ENCODE measurements at regions not wholly inside any gene's neighbourhood (a gene's known extent, or its start where the extent isn't known, plus 50 kb on each side); places are given as distances from the start of the nearest gene placed in this dataset.

- no peak for DNase-seq
Observed at GRCh38 chr2:163367825-163368582, 367.8 kb downstream of the FIGN start.

GRCh38 chr2:163364736-163365135 lies 371.1 kb downstream of the FIGN start:
- DNase-seq: no peak

GRCh38 chr2:163353551-163353950 lies 382.3 kb downstream of the FIGN start:
- no peak for DNase-seq

- no peak for DNase-seq
Observed at GRCh38 chr2:163351966-163352365, 383.8 kb downstream of the FIGN start.

DNA sequence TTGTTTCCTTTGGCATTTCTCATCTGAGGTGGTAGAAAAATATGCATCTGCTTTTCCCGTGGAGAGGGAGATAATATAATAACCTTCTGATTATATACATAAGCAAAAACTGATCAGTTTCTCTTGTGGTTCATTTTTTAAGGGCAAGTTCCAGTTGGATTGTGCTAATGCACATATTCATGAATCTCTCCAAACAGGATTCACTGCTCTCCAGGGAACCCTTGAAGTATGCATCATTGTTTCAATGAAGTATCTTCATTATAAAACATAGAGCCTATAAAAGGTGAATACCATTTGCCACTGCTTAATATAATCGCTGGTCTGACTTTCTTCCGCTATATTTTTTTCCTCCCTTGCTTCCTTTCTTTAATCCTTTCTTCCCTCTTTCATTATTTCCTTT lies 384.7 kb downstream of the FIGN start:
- no peak for DNase-seq

- DNase-seq: peak; percentile 3
Observed at GRCh38 chr2:163348857-163349380, 386.9 kb downstream of the FIGN start.

- no peak for DNase-seq
Observed at GRCh38 chr2:163347982-163348856, 387.6 kb downstream of the FIGN start.

DNA sequence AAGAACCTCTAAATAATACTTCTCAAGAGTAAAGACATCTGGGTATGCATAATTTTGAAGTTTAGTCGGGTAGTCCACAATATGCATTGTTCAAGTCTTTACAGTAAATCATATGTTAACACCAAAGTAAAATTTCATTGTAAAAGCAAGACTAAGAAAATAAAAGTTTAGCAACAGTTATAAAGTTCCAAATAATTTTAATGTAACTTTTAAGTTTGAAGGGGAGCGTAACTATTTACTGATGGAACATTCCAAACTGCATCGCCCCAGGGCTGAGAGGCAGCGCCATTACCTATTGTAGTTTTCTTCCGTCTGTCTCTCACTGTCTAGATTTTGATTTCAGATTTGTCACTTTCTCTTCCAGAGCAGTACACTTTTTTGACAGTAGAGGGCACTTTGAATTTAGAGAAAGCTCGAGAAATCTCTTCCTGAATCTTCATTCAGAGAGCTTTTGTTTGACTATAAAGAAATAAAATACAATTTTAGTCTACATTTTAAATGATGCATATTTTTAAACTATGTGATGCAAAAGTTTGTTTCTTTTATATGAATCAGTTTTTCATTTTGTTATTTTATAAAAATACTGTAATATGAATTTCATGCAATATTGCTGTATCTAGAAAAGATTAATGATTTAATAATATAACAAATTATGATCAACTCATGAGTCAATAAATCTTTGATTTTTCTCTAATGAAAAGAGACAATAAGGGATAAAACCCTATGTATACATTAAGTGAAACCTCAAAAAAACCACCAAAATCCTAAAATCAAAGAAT lies 389.8 kb downstream of the FIGN start:
- peak; percentile 65 for DNase-seq

- no peak for DNase-seq
Observed at GRCh38 chr2:163343316-163343715, 392.5 kb downstream of the FIGN start.

DNA sequence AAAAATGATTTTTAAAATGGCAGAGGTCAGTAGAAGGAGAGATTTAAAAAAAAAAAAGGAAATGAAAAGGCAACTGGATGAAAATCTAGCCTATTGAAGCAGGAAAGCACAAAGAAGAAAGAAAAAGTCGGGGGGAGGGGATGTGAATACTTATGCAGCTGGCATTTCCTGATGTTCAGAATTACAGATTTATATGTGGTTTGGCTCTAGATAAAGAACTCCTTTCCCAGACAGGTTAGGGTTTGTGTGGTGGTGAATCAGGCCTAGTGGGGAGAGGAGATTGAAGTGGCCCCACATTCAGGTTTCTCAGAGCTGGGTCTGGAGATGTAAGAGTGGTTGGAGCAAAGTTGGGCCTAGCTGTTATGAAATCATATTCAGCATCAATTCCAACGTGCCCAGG lies 394.4 kb downstream of the FIGN start:
- no peak for DNase-seq

- no peak for DNase-seq
Observed at GRCh38 chr2:163338270-163338669, 397.5 kb downstream of the FIGN start.

DNA sequence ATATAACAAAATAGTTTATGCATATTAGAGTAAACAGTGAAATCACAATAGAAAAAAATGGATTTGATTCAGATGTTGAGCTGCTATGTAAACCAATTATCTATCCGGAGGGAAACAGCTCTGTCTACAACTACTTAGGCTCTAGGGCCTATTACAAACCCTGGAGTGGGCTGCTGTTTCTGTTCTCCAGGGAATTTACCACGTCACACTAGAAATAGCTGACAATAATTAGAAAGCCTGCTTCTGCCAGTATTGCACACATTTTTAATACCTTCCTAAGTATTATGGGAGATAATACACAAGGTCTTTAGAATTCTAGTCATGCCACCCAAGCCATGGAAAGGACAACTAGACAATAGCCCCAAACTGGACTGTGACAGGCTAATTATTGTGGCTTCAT lies 411.1 kb downstream of the FIGN start:
- DNase-seq: no peak

DNA sequence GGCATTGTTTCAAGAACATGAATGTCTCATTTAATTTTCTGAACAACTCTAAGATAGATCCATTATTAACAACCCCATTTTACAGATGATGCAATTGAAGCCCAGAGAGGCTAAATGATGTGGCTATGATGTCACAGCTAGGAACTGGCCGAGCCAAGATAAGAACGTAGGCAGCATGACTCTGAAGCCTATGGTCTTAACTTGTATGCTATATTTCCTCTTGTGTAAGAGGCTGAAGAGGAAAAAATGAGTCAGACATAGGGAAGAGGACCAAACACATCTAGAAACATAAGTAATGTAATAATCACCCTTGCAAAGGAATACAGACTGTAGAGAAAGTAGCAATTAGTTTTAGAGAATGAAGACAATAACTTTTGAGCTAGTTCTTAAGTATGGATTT lies 416.8 kb downstream of the FIGN start:
- DNase-seq: no peak

DNA sequence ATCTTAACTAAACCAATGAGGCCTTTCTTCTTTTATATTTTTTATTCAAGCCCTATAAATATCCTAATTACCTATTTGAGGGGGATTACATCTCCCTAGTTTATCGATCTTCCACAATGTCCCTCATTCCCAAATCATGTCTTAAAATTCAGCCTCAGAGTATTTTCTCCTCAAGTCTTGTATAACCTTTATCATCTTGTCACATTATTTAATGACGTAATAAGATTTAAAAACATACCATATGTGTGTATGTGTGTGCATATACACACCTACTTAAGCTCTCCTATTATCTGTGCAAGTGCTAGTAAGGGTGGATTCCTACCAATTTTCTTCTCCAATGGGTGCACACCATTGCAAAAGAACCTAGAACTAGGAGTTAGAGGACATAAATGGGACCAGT lies 421.1 kb downstream of the FIGN start:
- DNase-seq: no peak

GRCh38 chr2:163312713-163313112 lies 423.1 kb downstream of the FIGN start:
- DNase-seq: no peak

GRCh38 chr2:163306647-163307046 lies 429.2 kb downstream of the FIGN start:
- DNase-seq: no peak

- no peak for DNase-seq
Observed at GRCh38 chr2:163302141-163302540, 433.7 kb downstream of the FIGN start.

- no peak for DNase-seq
Observed at GRCh38 chr2:163291790-163292189, 444.0 kb downstream of the FIGN start.

GRCh38 chr2:163281717-163282116 lies 443.1 kb upstream of the KCNH7 start:
- no peak for DNase-seq

DNA sequence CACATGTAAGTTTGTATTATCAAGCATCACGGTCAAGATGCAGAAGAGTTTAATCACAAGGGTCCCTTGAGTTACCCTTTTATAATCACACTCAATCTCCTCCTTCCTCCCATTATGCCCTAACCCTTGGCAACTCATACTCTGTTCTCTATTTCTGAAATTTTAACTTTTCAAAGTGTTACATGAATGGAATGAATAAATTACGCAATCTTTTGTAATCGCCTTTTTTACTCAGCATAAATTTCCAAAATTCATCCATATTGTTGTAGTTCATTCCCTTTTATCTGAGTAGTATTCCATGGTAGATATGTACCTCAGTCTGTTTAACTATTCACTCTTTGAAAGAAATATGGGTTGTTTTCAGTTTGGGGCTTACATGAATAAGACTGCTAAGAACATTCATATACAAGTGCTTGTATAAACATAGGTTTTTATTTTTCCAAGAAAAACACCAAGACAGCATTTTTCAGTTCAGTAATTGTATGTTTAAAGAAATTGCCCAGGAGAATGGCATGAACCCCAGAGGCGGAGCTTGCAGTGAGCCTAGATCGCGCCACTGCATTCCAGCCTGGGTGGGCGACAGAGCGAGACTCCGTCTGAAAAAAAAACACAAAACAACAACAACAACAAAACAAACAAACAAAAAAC lies 430.9 kb upstream of the KCNH7 start:
- no peak for DNase-seq

DNA sequence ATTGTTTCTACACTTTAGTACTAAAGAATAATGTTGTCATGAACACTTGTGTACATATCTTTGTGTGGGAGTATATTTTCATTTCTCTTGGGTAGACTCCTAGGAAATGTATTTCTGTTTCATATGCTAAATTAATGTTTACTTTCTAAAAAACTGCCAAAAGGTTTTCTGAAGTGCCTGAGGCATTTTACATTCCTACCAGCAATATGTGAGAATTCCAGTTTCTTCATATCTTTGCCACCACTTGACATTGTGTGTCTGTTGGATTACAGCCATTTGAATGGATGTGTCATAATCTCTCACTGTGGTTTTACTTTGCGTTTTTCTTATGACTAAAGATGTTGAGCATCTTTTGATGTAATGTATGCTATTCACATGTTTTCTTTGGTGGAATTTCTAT lies 428.2 kb upstream of the KCNH7 start:
- DNase-seq: no peak

DNA sequence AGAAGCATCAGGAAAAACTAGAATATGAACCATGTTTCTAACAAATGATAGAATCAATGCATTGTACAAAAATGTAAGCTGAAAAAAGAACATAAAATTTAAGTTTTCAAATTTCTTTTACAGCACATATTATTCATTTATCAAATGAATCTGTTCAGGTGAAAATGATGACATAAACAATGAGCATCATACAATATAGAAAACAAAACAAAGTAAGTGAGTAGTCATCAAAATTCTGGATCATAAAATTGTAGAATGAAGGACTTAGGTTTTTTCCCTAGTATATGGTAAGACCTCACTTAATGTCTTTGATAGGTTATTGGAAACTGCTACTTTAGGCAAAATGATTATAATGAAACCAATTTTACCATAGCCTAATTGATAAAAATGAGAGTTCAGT lies 427.0 kb upstream of the KCNH7 start:
- no peak for DNase-seq

DNA sequence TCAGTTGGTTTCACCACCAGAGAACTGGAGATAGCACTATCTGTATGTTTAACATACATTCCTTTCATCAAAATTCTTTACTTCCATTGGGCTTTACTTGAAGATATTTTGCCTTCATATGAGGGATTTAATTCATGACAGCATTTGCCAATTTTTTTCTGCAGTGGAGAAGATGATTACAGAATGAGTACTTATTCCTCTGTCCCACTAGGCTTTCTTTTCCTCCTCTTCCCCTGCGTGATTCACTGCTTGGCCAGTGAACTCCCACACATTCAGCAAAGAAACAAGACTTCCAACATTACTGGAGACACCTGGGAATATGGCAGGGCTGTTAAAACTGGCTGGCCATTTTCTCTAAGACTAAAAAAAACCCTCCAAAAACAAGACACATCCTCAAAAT lies 425.8 kb upstream of the KCNH7 start:
- no peak for DNase-seq
